ENCODE measurements at regions not wholly inside any gene's neighbourhood (a gene's known extent, or its start where the extent isn't known, plus 50 kb on each side); places are given as distances from the start of the nearest gene placed in this dataset.
"Not testable (repeated sequence)": the region's sequence is repeated elsewhere in the genome, so short reads cannot be mapped to it uniquely, and the experiment has no call there.

- DNase-seq: no peak
These were observed 89.8 kb upstream of the MED13 start for GRCh38 chr17:62154909-62155308.

DNA sequence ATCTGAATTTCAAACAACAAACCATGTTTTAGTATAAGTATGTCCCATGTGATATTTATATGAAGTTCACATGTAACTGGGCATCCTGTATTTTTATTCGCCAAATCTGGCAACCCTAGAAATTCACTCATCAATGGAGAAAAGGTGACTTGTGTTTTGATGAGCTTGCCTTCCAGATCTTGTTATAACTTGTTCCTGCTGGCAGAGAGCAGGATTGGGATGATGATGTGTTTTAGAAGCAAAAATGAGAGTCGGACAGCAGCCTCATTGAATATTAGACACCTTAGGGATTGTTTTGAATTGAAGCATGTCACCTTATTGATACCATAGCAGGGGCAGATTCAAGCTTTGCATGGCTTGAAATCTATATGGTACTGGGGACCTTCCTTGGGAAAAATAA lies 85.4 kb upstream of the MED13 start:
- no peak for DNase-seq

DNA sequence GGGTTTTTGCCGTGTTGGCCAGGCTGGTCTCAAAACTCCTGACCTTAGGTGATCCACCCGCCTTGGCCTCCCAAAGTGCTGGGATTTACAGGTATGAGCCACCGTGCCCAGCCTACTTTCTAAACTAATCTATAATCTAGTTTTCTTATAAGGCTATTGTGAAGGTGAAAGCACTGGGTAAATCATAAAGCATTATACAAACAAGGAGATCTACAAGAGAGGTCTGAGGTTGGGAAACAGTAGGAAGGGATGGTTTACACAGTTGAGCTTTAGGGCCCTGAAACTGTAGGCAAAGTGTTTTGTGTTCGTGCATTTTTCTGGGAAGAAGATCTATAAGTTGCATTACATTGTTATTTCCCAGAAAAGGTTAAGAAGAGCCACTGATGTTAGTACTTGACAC lies 84.9 kb upstream of the MED13 start:
- no peak for DNase-seq

- no peak for DNase-seq
These were observed 82.2 kb upstream of the MED13 start for GRCh38 chr17:62147284-62147683.

DNA sequence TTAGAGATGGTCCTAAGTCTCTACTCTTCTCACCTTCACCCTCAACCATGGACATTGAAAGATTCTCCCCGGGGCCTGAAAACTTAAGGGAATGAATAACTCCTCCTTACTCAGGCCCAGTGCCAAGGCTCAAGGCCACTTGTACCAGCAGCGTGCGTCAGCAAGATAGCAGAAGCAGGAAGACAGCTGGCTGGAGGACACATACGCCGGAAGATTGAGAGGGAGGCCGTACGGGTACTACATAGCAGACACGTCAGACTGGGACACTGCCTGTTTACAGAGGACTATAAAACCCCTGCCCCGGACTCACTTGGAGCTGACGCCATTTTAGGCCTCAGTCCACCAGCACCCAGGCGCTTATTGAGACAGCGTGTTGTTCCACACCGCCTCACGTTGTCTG lies 75.8 kb upstream of the MED13 start:
- peak in 2 of 3 donors; percentile 2 to 6 for DNase-seq

GRCh38 chr17:62140376-62140775 lies 75.3 kb upstream of the MED13 start:
- DNase-seq: no peak

DNA sequence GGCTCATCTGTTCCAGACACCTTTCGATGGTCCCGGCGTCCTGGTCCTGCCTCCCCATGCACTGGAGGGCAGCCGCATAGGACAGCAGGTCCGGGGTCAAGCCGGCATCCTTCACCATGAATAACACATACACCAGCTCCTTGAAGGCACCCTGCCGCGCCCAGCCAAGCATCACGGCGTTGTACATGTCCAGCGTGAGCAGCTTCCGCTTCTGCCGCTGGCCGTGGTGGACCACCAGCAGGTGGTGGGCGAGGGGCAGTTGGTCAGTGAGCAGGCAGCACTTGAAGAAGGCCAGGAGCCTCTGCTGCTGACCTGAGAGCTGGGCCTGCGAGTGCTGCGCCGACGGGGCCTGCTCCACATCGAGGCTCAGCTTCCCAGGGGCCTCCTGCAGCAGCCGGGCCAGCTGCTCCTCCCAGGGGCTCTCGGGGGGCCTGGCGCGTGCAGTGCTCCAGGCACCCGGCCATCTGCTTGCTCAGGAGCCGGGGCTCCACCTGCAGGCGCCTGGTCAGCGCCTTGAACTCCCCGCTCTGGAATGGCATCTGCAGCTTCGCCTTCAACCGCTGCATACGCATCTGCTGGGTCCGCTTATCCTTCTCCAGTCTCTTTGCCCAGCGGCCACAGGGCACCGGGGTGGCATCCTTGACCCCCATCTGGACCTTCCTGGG lies 74.7 kb upstream of the MED13 start:
- DNase-seq: not testable (repeated sequence)

GRCh38 chr17:62139141-62139540 lies 74.1 kb upstream of the MED13 start:
- DNase-seq: no peak

DNA sequence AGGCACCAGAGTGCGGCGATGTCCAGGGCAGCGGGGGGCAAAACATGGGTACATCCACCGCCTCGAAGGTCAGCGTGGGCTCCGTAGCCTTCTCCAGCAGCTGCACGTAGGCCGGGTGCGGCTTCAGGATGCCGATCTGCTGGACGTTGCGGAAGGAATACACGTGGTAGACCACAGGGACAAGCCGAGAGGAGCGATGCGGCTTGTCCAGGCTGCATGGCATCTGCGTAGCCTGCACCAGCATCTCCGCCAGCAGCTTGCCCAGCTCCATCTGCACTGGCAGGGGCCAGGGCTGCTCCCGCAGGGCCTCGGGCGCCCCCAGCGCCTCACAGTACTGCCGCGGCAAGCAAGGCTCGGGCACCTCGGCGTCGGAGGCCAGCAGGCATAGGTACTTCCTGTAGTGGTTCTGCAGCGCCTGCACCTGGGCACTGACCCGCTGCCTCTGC lies 73.6 kb upstream of the MED13 start:
- DNase-seq: peak in 1 of 3 donors; percentile 12

GRCh38 chr17:62137734-62138624 lies 72.9 kb upstream of the MED13 start:
- DNase-seq: peak in 1 of 3 donors; percentile 13

DNA sequence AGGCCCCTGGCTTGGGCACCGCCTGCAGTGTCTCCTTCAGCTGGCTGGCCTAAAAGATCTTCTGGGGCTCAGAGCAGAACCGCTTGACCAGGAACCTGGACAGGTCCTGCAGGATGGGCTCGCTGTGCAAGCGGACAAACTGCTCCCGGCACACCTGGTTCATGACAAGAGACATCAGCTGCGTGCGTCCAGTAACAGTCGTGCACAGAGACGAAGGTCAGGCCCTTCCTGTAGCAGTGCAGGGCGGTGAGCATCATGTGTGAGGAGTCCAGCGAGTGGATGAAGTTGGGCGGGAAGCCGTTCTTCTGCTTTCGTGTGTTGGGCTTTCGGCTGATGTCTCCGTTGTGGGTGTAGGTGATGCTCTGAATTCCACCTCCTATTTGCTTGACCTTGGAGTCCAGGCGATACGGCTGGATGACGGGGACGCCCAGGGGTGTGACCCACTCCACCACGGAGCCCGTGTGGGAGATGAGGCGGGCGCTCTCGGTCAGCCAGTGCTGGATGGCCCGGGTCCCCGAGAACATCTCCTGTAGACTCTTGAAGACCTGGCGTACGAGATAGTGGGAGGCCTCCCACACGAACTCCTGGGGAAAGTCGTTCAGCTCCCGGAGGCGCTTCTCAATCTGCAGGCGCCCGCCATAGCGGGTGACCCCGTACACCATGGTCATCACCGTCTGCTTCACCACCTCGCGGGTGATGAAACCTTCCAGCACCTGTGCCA lies 72.1 kb upstream of the MED13 start:
- DNase-seq: not testable (repeated sequence)

DNA sequence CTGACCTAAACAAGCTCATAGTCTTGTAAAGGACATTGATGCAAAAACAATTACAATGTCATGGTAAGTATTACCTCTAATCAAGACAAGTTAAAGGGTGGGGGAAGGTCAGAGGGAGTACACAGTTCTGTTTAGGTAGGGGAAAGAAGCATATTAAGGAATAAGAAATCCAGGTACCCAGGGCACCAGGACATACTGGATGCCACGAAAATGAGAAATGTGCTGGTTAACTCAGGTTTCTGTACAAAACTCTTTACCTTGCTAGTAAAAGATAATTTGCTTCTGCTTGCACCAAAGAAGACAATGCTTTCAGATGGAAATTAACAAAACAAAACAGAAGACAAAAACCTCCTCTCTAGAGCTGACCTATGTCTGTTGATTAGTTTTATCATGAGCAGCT lies 70.7 kb upstream of the MED13 start:
- DNase-seq: no peak

- not testable (repeated sequence) for DNase-seq
These were observed 70.0 kb upstream of the MED13 start for GRCh38 chr17:62135096-62135495.

GRCh38 chr17:62134397-62134796 lies 69.3 kb upstream of the MED13 start:
- no peak for DNase-seq

DNA sequence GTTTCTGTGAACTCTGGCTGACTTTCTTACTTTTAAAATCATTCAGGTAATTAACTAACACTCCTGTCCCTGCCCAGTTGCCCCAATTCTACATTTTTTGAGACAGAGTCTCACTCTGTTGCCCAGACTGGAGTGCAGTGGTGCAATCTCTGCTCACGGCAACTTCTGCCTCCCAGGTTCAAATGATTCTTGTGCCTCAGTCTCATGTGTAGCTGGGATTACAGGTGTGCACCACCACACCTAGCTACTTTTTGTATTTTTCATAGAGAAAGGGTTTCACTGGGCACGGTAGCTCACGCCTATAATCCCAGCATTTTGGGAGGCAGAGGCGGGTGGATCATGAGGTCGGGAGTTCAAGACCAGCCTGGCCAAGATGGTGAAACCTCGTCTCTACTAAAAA lies 66.2 kb upstream of the MED13 start:
- not testable (repeated sequence) for DNase-seq

- DNase-seq: no peak
These were observed 65.7 kb upstream of the MED13 start for GRCh38 chr17:62130739-62131138.

- no peak for DNase-seq
These were observed 61.2 kb upstream of the MED13 start for GRCh38 chr17:62126292-62126691.

DNA sequence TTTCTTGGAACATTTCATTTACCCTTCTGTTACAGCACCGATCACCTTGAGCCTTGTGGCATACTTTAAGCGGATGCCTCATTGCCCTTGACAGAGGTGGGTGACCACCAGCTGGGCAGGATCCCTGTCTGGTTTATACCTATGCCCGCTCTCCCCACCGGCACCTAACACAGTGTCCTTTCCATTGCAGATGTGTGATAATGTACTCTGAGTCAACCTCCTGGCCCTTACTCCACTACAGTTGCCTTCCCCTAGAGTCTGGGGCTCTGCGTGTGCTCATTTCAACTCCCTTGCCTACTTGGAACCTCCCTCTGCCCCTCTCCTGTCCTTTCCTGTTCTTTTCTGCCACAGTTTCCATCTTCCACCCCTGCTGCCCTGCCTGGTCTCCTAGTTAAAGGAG lies 60.2 kb upstream of the MED13 start:
- DNase-seq: no peak

GRCh38 chr17:62121025-62121730 lies 56.1 kb upstream of the MED13 start:
- DNase-seq: no peak

DNA sequence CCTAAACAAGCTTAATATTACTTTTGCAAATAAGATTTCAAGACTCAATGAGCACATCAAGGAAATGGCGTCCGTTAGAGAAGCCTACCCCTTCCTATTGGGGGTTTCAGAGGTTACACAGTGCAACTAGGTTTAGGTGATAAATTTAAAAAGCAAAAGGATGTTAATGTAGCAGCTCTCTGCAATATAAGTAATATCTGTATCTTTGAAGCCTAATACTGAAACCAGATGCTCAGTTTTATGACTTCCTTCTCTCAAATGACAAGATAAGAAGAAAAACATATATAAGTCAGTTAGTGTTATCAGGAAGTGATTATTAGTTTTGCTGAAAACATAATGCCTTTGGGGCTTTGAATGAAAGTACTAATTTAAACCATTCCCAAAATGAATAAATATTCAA lies 54.3 kb upstream of the MED13 start:
- DNase-seq: no peak
